Activated CD8-positive, alpha-beta memory T cell treated with anti-CD3 and anti-CD28 coated beads, Interleukin-2, amount 50 U/mL, for 1 hour (primary cell): ENCODE measurements at regions not wholly inside any gene's neighbourhood (a gene's known extent, or its start where the extent isn't known, plus 50 kb on each side); places are given as distances from the start of the nearest gene placed in this dataset.

Experiments
- DNase-seq: peaks from one replicate; pipeline ENCODE4 v3.0.0-alpha.2; 2020; ENCODE audit errors: extremely low read depth

GRCh38 chr6:1482381-1483166 lies 93.2 kb downstream of the FOXF2 start:
- no peak for DNase-seq

- DNase-seq, result no peak
These were observed 96.3 kb downstream of the FOXF2 start for GRCh38 chr6:1485678-1486077.

DNA sequence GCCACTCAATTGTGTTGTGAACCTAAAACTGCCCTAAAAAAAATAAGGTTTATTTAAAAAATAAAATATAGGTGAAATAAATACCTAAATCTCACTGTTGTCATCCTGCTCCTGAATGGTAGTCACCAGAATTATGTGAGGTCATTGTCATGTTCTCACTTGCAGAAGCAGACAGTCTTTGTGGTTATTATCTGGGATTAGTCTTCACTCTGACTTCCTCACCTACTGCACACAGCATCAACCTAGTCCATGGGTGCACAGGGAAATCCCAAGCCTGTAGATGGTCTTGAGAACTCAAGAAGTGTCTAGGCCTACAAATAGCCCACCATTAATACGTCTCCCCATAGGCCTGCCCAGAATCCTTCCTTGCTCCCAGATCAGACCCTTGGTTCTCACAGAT lies 97.0 kb downstream of the FOXF2 start:
- no peak for DNase-seq

DNA sequence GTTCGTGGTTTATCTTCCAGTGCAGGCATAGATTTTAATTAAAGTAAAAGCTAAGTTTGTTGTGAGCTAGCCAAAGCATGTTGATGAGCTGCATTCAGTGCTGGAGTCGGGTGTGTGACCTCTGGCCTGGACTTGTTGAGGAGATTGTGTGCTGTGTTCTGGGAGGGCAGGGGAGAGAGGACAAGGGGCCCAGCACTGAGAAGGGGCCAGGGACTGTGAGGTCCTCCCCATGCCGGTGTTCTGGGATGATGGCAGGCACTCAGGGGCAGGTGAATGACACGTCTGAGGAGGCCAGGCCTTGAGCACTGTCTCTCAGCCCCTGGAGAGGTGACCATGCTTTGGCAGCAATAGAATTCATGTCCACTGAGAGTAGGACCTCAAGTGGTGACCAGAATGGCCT lies 97.9 kb downstream of the FOXF2 start:
- DNase-seq, result no peak

DNA sequence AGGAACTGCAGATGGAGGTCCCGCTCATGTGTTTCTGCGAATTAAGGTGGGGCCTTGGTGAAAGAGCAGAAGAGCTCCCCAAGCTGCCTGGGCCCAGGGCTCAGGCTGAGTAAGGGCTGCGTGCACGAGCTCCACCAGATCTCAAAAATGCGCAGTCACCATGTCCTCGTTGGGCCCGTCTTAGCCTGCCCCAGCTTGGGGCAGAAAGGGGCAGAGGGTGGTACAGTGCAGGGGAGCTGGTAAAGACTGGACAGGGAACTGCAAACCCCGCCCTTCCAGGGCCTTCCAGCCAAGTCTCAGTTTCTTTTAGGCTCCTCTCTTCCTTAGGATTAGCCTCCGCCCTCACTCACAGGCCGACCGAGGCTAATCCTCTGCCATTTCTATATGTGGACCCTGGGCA lies 101.6 kb downstream of the FOXF2 start:
- DNase-seq, result no peak

GRCh38 chr6:1491591-1492319 lies 102.4 kb downstream of the FOXF2 start:
- no peak for DNase-seq

DNA sequence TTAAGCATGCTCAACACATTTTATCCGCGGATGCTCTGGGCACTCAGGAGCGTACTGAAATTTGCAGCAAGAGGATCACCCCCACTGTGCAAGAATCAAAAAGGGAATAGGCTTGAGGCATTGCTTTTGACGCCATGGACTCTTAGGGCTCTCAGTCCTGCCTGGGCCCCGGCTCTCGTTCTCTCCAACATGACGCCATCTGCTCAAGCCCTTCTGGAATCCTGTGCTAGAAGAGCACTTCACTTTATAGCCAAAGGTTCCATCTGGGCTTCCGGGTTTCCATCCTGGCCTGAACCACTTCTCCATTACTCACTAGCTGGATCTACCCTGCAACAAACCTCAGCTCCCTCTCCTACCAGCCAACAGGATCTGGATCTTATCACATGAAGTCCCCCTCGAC lies 105.3 kb downstream of the FOXF2 start:
- no peak for DNase-seq

DNA sequence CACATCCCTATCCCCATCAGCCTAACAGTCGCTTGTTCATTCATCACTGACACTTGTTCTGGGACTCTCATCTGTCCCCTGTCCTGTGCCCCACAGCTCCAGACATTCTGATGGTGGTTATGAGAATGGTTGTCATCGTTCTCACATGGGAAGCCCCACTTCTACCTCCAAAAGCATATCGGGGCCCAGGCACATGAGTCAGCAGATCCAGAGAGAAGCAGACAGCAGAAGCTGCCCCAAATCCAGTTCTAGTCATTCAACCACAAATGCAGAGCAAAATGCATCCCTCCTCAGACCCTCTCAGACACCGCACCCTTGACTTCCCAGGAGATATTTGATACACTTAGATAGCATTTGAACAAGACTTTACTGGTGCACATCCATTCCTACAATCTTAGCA lies 106.0 kb downstream of the FOXF2 start:
- DNase-seq, result no peak

DNA sequence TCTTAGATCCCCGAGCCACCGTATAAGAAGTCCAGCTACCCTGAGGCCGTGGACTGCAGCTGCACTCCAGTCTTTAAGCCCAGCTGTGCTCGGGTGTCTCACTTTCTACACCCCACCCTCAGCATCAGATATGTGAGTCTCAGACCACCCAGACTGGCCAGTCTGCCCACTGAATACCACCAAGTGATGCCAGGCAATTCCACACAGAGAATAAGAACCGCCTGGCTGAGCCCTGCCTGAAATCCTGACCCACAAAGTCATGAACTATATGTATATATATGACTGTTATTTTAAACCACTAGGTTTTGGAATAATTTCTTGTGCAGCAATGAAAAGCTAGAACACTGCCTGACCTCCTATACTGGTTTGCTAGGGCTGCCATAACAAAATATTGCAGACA lies 106.7 kb downstream of the FOXF2 start:
- DNase-seq, result no peak

DNA sequence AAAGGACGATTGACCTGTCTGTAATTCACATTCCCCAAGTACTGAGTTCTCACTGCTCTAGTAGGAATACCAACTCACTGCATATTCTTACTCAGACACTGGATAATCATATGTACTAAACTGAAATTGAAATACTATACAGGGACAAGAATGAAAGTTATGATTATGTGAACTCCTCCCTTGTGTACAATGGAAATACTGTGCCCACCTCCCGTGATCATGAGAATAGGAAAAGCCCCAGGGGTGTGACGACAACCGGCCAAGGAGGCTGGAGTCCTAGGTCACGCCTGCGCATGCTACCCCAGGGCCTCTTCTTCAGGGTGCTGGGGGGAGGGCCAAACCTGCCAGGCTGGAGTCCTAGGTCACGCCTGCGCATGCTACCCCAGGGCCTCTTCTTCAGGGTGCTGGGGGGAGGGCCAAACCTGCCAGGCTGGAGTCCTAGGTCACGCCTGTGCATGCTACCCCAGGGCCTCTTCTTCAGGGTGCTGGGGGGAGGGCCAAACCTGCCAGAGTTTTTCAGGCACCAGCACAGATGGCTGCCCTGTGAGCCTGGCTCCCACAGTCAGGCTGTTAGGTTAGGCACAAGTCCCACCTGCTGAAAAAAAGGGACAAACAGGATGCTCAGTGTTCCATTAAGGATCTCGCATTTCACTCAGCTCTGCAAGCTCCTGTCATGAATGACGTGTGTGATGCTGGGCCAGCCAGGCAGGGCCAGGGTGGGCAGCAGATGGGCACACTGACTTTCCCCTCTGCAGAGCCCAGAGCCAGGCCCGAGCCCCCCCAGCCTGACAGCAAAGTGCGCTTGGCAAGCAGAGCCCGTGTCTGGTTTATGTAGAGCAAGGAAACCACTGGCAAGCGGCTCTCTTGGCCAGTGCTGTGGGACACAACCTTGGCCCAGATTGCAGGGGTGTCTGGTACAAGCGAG lies 107.7 kb downstream of the FOXF2 start:
- DNase-seq, result no peak

GRCh38 chr6:1497761-1498105 lies 108.4 kb downstream of the FOXF2 start:
- DNase-seq, result no peak

GRCh38 chr6:1498491-1499113 lies 109.2 kb downstream of the FOXF2 start:
- no peak for DNase-seq

DNA sequence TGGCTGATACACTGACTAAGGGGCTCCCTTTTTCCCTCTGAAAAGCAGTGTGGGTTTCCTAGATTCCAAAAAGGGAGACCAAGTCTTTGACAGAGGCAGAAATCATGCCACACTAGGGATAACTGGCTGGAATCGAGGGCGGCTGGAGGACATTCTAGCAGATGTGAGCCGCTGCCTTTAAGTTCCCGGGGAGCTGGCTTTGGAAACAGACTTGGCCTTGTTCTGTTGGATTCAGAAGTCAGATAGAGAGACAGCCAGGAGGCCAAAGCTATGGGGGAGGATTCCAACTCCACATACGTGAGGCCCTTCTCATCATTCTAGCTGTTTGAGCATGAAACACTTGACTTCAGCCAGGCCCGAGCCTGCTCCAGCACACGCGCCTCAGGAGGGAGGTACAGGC lies 109.9 kb upstream of the FOXC1 start:
- DNase-seq, result no peak

DNA sequence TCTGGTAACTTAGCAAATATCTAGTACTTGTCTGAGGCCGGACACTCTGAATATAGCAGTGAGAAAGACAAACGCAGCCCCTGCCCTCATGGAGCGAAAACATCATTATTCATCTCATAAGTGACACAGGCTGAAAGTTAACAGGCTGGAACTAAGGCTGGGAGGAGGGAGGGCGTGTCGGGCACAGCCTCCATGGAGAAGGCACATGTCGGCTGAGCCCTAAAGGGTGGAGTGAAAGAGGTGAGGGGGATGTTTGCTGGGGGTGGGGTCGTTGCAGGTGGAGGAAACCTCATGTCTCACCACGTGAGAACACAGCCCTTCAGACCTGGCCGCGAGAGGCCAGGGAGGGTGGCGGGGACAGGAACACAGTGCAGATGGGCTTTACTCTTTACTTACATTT lies 108.8 kb upstream of the FOXC1 start:
- no peak for DNase-seq

DNA sequence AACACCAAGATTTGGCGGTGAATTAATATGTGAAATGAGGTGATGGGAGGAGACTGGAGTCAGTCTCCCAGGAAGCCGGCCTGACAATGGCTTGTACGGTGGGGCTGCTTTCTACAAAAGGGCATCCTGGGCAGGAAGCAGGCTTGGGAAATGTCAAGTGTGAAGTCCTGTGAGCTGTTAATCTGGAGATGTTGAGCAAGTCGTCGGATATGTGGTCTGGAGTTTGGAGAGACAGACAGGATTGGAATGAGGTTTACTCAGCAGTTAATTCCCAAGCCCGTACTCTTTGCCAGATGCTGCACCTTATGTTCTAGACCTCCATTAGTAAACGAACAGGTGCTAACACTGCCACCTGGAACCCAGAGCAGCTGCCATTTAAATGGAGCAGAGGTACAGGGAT lies 107.7 kb upstream of the FOXC1 start:
- DNase-seq, result no peak

- no peak for DNase-seq
These were observed 105.9 kb upstream of the FOXC1 start for GRCh38 chr6:1503811-1504210.

DNA sequence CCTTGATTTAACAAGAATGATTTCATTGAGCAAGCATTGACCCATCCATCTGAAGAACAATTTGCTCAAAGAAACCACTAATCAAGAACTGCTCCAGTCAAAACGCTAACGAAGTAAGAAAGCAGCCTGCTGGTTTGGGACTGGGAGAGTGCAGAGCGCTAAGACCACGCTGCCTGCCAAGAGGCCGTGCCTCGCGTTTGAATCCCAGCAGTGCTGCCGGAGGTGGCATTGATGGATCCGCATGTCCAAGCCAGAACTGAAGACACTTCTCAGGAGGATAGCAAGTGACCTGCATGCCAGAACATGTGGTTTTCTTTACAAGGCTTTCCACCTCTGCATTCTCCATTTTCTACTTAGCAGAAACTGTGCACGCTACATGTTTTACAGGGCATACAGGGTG lies 105.2 kb upstream of the FOXC1 start:
- no peak for DNase-seq

GRCh38 chr6:1507251-1507650 lies 102.5 kb upstream of the FOXC1 start:
- DNase-seq, result no peak

GRCh38 chr6:1509241-1509640 lies 100.5 kb upstream of the FOXC1 start:
- DNase-seq, result no peak

GRCh38 chr6:1510239-1510638 lies 99.5 kb upstream of the FOXC1 start:
- no peak for DNase-seq

GRCh38 chr6:1513215-1513780 lies 96.4 kb upstream of the FOXC1 start:
- no peak for DNase-seq

DNA sequence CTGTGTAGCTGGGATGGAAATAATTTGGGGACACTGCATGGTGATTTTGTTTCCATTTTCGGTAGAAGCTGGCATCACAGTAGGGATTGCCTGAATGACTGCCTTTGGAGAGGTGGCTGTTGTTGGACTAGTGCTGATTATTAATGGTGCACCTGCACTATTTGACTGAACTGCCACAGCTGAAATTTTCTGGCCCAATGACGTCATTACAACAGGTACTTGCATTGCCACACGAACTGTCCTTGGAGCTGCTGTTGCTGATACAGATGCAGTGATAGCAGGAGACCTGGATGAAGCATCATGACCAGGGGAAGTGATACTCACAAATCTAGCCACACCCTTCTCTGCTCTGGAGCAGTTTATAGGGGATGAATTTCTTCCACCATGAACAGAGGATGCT lies 95.6 kb upstream of the FOXC1 start:
- DNase-seq, result no peak
